Ishikawa (cell line): ENCODE measurements at regions not wholly inside any gene's neighbourhood (a gene's known extent, or its start where the extent isn't known, plus 50 kb on each side); places are given as distances from the start of the nearest gene placed in this dataset.

ENCODE experiments used
- EP300 ChIP-seq: IDR thresholded peaks from 2 replicates; pipeline ENCODE4 v1.6.1; 2012; ENCODE audit warnings: borderline replicate concordance
- FOXM1 ChIP-seq: IDR thresholded peaks from 2 replicates; pipeline ENCODE4 v1.6.1; 2012; ENCODE audit warnings: low read depth, borderline replicate concordance
- NFIC ChIP-seq: IDR thresholded peaks from 2 replicates; pipeline ENCODE4 v1.6.1; 2012
- RAD21 ChIP-seq: IDR thresholded peaks from 2 replicates; pipeline ENCODE4 v1.6.1; 2012; ENCODE audit warnings: low read depth
- TAF1 ChIP-seq: IDR thresholded peaks from 2 replicates; pipeline ENCODE4 v1.6.1; 2012; ENCODE audit warnings: low read depth, mild to moderate bottlenecking
- TCF12 ChIP-seq: IDR thresholded peaks from 2 replicates; pipeline ENCODE4 v1.6.1; 2012; ENCODE audit warnings: low read depth
- YY1 ChIP-seq: IDR thresholded peaks from 2 replicates; pipeline ENCODE4 v1.6.1; 2012; ENCODE audit warnings: low read depth
- TF ChIP-seq, protein P1 (sequence below): IDR thresholded peaks from 2 replicates; pipeline ENCODE4 v1.6.1; 2012; ENCODE audit warnings: low read depth, mild to moderate bottlenecking
- TF ChIP-seq, protein P2 (sequence below): IDR thresholded peaks from 2 replicates; pipeline ENCODE4 v1.6.1; 2012

DNA sequence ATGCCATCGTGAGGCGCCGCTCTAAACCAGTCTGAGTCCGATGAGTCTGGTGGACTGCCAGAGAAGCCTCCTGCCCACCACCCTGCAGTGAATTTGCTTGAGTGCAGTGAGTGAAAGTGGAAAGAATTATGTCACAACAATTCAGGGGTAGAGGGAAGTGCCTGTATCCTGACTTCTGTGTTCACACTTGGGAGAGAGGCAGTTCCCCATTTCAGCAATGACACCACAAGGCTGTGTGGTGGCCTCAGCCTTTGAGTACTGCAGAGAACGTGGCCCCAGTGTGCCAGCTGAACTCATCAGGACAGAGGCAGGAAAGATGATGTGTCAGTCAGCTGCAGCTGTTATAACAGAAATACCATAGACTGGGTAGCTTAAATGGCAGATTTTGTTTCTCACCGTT is 155.6 kb downstream of the COG6 start:
- TF ChIP-seq, protein P1, sequence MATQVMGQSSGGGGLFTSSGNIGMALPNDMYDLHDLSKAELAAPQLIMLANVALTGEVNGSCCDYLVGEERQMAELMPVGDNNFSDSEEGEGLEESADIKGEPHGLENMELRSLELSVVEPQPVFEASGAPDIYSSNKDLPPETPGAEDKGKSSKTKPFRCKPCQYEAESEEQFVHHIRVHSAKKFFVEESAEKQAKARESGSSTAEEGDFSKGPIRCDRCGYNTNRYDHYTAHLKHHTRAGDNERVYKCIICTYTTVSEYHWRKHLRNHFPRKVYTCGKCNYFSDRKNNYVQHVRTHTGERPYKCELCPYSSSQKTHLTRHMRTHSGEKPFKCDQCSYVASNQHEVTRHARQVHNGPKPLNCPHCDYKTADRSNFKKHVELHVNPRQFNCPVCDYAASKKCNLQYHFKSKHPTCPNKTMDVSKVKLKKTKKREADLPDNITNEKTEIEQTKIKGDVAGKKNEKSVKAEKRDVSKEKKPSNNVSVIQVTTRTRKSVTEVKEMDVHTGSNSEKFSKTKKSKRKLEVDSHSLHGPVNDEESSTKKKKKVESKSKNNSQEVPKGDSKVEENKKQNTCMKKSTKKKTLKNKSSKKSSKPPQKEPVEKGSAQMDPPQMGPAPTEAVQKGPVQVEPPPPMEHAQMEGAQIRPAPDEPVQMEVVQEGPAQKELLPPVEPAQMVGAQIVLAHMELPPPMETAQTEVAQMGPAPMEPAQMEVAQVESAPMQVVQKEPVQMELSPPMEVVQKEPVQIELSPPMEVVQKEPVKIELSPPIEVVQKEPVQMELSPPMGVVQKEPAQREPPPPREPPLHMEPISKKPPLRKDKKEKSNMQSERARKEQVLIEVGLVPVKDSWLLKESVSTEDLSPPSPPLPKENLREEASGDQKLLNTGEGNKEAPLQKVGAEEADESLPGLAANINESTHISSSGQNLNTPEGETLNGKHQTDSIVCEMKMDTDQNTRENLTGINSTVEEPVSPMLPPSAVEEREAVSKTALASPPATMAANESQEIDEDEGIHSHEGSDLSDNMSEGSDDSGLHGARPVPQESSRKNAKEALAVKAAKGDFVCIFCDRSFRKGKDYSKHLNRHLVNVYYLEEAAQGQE = no peak
- TF ChIP-seq YY1 (no peak), FOXM1 (no peak), NFIC (no peak), RAD21 (no peak), EP300 (no peak), TCF12 (no peak), TAF1 (no peak)
- TF ChIP-seq, protein P2, sequence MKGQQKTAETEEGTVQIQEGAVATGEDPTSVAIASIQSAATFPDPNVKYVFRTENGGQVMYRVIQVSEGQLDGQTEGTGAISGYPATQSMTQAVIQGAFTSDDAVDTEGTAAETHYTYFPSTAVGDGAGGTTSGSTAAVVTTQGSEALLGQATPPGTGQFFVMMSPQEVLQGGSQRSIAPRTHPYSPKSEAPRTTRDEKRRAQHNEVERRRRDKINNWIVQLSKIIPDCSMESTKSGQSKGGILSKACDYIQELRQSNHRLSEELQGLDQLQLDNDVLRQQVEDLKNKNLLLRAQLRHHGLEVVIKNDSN = no peak
